NCI-H446 treated with DMSO at 0.1 percent for 48 hours (cell line): ENCODE measurements at regions not wholly inside any gene's neighbourhood (a gene's known extent, or its start where the extent isn't known, plus 50 kb on each side); places are given as distances from the start of the nearest gene placed in this dataset.

Experiments used
- DNase-seq: peaks from one replicate; lab custom pipeline; 2025; lab: John Stamatoyannopoulos, UW

DNA sequence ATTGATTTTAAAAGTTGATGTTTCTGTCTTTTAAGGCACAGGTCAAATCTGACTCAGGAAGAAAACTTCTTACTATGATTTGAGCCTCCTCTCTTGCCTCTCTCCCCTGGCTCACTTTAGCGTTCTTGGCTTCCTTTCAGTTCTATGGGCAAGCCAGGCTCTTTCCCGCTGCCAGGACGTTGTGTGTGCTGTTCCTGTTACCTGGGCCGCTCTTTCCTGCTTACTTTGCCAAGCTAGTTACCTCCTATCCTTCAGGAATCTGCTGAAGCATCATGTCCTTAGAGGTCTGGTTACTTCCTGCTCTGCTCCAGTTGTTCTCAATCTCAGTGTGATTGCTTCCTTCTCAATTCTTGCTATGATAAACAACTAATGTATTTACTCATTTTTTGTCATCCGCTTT lies 1108.5 kb upstream of the EEF2KMT start:
- no peak for DNase-seq

DNA sequence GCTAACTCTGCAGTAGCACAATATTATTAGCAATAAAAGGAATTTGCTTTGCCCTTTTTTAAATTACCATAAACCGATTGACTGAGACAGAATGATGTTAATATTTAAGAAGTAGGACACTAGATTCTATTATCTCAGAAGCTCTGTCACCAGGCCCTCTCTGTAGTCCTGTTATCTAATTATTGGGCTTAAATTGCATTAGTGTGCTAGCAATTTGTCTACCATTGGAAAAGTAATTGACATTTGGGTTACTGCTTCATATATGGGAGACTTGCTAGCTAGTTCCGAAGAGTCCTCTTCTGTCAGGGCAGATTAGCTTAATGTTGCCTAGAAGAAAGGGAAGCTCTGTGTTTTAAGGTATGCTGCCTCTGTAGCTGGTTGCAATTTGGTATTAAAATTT lies 1107.3 kb upstream of the EEF2KMT start:
- DNase-seq: no peak

DNA sequence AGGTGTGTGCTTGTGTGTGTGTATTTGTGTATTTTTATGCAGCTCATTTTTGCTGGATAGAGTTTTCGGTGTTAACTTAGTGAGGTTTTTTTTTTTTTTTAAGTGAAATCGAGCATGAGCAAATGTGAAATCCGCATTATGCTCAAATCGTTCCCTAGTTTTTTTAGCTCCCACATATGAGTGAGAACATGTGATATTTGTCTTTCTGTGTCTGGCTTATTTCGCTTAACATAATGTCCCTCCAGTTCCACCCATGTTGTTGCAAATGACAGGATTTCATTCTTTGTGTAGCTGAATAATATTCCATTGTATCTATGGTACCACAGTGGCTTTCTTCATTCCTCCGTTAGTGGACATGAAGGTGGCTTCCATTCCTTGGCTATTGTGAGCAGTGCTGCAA lies 1103.3 kb upstream of the EEF2KMT start:
- DNase-seq: no peak

DNA sequence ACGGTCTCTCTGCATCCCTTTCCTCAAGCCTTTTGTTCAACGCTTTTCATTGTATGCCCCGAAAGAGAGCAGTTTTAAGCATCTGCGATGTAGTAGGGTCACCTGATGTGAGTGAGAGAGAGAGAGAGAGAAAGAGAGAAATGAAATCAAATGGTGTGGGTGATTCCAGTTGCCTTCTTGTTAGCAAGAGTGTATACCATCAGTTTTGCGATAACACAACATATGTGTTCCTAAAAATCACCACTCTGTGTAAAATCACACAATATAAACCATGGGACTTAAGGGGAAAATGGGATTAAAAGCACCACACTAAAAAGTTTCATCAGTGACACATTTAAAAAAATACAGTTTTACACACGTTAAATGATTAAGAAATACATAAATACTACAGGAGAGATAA lies 1102.7 kb upstream of the EEF2KMT start:
- no peak for DNase-seq

DNA sequence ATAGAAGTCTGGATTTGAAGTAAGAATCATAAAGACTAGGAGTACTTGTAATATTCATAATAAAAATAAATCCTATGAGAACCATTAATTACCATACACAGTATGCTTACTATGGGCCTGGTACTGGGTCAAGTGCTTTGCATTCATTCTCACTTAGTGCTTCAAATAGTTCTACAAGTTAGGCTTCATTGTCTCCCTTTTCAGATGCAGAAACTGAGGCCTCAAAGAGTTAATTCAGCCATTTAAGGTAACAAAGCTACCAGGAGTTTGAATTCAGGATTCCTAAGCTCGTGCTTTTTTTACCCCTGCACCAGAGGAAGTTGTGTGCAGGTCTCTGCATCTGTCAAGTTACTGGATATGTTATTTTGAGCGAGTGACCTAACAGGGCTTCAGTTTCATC lies 1098.4 kb upstream of the EEF2KMT start:
- no peak for DNase-seq

DNA sequence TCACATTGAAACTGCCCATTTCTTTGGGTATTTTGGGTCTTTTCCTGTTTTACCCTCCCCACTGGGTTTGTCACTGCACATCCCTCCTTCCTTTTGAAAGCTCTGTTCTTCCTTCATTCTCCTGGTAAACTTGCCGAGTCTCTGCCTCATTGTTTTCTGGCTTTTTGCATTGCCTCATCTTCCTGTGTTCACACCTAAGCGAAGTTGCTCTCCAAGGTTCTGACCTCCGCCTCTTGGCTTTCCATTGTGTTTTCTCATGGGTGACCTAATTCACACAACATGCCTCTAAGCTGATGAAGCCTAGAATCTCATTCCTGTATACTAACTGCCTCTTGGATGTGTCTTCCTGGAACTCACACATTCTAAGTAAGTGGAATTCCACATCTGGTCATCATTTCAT lies 1096.1 kb upstream of the EEF2KMT start:
- no peak for DNase-seq

DNA sequence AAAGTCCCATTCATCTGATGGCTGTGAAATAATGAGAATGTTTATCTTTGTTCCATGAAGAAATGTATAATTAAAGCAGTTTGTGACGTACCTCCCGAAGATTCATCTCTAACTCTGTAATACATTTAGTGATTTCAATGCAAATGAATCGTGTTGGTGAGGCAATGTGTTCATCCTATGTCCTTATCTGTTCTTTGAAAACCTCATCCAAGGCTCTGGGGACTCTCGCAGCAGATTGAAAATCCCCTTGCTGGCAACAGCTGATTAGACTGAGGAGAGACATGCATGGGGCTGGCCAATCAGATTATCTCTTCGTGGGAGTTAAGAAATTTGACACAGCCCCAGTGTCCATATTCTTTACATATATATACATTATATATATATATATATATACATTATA lies 1095.4 kb upstream of the EEF2KMT start:
- DNase-seq: no peak

DNA sequence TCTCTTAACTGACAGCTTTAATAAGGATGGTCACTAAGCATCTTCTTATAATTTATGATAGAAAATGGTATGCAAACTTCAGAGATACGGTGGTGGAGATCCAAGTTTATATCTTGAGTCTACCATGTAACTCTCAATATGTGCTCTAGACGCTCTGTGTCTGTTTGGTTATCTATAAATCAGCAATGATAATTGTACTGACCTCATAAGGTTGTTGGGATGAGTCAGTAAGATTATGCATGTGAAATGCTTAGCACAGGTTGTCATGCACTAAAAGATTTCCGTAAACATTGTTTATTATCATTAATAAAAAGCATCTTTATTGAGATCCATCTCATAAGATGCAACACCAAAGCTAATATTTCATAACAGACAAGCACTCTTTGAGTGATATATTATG lies 1094.9 kb upstream of the EEF2KMT start:
- DNase-seq: no peak

DNA sequence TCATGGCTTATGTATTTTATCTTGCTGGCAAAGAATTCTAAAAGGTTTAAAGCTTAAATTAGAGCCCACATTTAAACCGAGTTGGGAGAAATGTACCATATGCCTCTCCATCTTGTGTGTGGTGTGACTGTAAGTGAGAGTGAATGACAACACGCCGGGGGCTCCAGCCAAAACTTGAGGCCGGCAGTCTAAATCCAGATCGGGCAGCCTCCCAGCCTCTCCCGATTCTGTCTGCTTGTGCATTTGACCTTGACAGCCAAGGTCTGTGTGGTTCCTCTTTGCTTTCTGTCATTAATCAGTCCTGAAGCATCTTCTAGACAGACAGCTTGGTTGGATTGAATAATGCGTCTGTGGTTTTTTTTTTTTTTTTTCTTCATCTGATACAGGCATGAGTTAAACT lies 1093.2 kb upstream of the EEF2KMT start:
- no peak for DNase-seq

DNA sequence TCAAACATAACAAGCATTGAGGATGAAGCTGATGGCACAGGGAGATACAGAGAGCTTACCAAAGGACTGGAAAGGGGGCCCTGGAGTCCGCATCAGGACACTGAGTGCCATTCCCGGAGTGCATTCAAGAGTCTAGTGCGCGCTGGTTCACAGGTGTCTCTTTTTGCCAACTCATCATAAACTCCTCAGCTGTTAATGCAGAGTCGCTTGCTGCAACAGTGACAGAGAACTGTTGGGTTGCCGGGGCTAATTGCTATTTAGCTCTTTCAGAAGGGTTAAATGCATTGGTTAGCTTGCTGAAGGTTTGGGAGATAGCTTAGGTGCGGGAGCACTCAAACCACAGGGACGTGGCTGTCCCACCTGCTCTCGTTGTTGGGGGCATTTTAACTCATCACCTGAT lies 1091.6 kb upstream of the EEF2KMT start:
- DNase-seq: no peak

DNA sequence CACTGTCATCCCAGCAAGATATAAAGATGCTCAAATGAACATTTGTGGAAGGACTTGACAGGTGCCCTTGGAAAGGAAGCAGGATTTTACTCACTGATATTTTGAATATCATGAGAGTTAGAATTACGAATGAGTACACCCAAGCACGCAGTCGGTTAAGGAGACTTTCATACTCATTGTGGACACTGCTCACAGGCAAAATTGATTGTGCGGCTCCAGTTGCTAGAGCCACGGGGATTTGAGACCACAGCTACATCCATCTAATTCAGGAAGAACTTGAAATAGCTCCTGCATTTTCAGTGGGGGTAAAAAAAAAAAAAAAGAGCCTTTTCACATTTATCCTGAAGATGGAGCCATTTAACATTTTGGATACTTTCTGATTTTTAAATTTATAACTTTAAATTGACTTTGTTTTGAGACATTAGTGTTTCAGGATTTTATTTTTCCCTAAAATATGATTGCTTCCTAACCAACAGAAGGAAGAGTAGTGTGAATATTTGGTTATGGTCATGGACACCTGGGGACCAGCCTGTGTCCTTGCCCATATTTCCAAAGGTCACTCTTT lies 1080.1 kb upstream of the EEF2KMT start:
- DNase-seq: no peak

DNA sequence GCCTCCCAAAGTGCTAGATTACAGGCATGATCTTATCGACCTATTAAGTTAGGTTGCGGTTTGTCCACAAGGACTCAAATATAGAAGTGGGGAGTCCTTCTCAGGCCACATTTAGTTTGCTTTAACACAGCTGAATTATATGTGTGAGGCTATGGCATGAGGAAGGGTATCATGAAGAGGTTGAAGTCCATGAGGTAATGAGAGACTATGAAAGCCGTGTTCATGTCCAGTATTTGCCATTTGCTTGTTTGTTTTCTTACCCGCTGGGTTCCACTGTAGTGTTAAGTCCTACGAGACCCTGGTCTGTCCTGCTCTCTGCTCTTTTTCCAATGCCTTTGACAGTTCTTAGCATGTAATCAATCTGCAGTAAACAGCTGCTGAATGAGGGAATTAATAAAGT lies 1072.4 kb upstream of the EEF2KMT start:
- no peak for DNase-seq

DNA sequence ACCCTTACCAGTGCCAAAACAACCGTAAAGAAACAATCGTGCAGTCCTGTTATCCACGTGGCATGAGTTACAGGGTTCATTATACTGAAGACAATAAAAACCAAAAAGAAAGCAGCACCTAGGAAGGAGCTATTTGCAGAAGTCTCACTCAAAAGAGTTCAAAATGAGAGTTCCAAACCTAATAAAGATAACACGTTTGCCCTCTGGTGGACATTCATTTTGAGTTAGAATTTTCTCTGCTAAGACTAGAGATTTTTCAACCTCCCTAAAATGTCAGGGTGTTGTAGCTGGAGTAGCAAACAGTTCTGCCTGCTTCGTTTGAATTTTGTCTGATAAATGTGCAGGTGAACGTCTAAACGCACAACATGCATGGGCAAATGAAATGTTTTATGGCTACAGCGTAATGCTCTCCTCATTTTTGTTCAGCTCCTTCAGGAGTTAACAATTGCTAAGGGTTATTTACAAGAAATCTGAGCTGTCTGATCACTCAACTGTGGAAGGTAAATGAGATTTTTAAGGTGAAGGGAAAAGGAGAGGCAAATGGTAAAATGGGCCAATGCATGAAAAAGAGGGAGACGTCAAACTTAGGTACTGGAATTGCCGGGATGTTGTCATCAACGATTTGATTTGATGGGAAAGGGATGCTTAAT lies 1067.9 kb upstream of the EEF2KMT start:
- no peak for DNase-seq

DNA sequence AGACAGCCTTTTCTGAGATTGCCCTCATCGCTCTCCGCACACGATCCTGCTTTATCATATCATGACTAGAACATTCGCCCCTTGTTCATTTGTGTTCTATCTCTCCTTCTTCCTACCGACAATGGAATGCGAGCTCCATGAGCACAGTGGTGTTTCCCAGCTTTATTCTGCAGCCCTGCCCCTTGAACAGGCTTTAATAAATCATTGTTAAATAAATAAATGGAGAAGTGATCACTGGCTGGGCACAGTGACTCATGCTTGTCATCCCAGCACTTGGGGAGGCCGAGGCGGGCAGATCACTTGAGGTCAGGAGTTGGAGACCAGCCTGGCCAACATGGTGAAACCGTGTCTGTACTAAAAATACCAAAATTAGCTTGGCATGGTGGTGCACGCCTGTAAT lies 1063.3 kb upstream of the EEF2KMT start:
- DNase-seq: no peak

DNA sequence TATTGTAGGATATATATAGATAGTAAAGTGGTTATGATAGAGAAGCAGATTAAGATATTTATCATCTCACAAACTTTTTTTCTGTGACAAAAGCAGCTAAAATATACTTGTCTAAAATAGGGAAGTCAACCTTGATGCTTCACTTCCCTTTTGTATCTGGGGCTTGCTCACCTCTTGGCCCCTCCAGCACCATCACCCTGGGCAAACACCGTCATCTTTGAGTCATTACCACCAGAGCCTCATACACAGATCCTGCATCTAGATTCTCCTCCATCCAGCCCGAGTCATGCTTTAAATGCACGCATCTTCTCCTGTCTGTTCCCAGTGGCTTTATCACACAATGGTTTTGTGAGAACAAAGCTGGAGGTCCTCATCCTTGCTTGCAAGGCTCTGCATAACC lies 1062.7 kb upstream of the EEF2KMT start:
- no peak for DNase-seq

DNA sequence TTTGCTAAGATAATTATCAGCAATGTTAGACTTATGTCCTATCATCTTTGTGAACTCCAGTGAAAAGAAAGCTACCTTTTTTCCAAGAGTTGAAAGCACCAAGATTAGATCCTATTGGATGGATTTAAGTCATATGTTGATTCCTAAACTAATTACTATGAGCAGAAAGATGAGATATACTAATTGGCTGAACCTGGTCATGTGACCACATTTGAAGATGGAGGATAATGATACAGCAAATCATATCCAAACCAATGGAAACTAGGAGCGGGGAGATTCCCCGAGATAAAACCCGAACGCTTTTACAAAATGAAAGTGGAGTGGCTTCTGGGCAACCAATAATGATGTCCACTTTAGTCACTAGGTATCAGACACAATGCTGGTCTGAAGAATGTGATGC lies 1060.2 kb upstream of the EEF2KMT start:
- no peak for DNase-seq

DNA sequence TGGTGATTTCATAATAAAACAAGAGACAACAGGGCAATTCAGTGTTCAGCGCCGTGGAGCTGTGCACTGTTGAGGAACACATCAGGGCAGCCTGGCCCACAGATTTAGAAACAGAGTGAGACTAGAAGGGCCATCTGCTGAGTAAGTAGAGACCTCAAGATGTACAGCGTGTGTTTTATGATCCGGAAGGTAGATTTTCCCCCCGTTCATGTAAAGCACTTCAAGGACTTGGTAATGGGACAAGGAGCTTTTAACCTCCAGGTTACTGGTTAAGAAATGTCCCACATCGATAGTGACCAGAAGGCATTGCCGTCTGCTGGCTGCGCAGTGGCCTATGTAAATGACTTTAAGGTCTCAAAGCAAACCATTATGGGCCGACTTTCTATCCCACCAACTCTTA lies 1057.7 kb upstream of the EEF2KMT start:
- DNase-seq: no peak

DNA sequence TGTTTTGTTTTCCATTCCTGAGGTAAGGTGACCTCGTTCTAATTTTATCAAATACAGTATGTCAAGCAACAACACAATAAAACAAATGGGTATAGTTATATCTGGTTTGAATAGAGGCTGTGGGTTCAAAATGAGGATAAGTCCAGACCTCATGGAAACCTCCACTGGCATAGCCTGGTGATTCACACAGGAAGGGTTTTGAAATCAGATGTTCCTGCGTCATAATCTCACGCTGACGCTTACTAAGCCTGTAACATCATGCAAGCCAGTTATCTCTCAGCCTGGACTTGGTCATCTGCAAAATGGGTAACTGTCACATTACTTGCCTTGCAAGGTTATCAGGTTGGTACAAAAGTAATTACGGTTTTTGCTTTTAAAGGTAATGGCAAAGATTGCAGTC lies 1056.3 kb upstream of the EEF2KMT start:
- DNase-seq: no peak

DNA sequence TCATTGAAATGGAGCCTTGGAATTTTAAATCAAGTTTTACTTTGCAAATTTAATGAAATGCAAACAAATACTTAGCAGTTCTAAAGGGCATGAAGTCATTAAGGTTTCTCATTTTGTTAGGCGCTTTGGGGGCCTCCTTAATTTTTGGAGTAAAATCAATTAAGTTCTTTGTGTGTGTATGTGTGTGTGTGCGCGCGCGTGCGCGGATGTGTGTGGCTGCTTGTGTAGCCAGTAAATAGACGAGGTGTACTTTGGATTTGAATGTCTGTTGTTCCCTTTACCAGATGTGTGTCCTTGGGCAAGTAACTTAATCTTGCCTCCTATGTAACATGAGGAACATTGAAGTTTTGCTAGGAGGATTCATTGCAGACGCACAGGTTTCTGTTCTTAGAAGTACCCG lies 1051.4 kb upstream of the EEF2KMT start:
- DNase-seq: no peak

DNA sequence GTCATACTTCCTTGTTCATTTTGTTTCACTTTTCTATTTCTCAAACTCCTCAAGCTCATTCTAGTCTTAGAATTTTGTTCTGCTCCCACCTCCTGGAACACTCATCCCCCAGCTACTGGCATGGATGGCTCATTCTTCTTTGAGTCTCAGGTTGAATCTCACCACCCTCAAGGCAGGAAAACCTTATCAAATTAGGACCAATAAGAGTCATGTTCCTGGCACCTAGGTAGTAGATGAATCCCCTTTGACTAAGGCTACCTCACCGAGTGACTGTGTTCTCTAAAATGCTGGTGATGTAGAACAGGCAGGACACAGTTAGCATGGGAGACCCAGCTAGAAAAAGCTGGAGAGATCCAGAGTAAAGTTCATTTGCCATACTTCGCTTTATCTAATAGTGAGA lies 1050.8 kb upstream of the EEF2KMT start:
- no peak for DNase-seq

DNA sequence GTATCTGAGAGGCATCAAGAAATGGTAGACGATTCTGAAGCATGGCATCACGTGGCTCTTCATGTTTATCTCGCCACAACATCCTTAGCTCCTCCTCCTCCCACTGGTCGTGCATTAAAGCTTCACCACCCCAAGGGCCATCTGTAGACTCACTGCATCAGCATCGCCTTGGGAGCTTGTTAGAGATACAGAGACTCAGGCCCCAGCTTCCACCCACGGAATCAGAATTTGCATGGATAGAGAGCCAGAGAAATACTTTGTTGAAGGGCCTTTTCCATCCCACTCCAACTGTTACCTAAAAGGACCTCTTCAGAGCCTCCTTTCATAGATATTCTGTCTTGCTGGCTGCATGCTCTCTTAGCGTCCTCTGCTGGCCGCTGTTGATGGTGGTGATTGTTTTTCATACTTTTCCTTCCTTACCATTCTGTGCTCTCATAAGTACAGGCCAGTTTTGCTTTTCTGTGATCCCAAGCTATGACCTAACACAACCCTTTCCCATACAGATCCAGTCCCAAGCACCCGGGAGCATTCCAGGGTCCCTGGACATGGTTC lies 1049.4 kb upstream of the EEF2KMT start:
- DNase-seq: no peak

DNA sequence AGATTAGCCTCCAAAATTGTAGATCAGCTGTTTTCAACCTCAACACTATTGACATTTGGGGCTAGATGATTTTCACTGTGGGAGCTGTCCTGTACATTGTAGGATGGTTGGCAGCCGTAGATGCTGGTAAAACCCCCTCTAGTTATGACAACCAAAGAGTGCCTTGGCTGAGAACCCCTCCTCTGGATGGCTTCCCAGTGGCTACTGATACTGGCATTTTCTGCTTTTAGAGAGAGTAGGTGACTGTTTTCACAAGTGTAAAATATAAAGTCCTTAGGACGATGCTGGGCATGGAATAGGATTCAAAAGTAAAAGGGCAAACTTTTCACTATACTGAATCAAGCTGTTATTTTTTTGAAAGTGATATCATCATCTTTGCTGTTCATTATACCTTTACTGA lies 1048.8 kb upstream of the EEF2KMT start:
- no peak for DNase-seq

DNA sequence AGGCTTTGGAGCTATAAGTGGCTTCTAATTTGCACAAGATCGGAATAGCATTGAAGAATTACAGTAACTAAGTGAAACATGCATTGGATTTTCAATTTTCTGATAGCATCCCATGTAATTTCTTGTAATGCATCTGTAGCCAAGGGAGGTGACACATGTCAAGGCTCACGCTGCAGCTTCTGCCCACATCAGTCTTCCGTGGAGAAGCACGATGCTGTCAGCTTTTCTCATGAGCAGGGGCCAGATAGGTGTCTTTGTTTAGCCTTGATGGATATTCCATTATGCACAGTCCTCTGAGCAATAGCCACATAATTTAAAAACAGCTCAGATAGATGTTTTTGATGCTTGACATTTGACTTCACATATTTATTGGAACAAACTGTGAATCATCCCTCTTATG lies 1046.9 kb upstream of the EEF2KMT start:
- DNase-seq: no peak

DNA sequence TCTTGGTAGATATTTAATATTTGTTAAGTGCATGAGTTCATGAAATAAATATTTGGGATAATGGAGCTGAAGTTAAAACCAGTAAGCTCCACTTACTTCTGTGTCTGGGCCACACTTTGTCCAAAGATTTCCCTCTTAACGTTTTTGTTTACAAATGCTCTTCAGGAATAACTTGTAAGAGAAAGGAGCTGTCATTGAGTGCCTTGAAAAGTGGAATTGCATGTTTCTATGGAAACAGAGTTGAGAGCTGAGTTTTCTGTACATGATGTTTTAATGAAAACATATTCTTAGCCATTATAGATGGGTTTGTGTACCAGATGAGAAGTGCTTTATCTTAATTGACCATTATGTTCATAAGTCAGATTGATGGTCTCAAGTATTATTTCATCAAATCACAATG lies 1045.4 kb upstream of the EEF2KMT start:
- no peak for DNase-seq
